ENCODE measurements at regions not wholly inside any gene's neighbourhood (a gene's known extent, or its start where the extent isn't known, plus 50 kb on each side); places are given as distances from the start of the nearest gene placed in this dataset.
"Not testable (repeated sequence)": the region's sequence is repeated elsewhere in the genome, so short reads cannot be mapped to it uniquely, and the experiment has no call there.

DNA sequence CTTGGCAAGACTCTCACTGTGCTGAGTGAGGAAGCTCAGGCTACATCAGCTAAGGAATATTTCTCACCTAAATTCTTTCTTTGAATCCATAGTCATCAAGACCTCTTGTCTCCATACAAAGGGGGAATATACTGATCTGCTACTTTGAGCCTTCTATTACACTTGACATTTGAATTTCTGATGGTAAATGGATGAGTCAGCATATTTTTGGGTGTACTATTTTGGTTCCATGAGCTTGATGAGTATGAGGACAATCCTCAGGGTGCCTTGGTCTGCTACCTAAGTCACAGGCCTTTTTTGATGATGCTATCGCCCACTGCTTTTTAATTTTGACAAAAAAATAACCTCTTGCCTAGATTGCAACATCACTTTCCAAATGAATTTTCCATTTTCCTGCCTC lies 415.7 kb downstream of the PPP1R2C start:
- intact Hi-C loops (cut with DNase I): no loop called here
- H3K27ac ChIP-seq: no peak overlapping the region
- no peaks in the 10 kb centered on the region for H3K4me1 ChIP-seq (replicated peaks)
- no peak for TF ChIP-seq POLR2A (IDR thresholded peaks at IDR 0.05)
- DNase-seq (ENCODE audit: low spot score): no peak
- no peaks in the 10 kb centered on the region for H3K9me3 ChIP-seq
- no peak overlapping the region for H3K4me3 ChIP-seq
- H3K36me3 ChIP-seq: no peaks in the 10 kb centered on the region
- 95% methylated on average over 1 of the region's 1 CpG for WGBS
- no peaks in the 10 kb centered on the region for H3K27me3 ChIP-seq (replicated peaks; ENCODE audit: insufficient read depth)

DNA sequence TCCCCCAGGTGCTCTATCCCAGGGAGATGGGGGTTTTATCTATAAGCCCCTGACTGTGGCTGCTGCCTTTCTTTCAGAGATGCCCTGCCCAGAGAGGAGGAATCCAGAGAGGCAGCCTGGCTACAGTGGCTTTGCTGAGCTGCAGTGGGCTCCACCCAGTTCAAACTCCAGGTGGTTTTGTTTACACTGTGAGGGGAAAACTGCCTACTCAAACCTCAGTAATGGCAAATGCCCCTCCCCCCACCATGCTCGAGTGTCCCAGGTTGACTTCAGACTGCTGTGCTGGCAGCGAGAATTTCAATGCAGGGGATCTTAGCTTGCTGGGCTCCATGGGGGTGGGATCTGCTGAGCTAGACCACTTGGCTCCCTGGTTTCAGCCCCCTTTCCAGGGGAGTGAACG lies 419.6 kb upstream of the CASK start:
- H3K36me3 ChIP-seq; H3K4me1 ChIP-seq (replicated peaks); DNase-seq (ENCODE audit: low spot score); H3K4me3 ChIP-seq; intact Hi-C loops (cut with DNase I); H3K27me3 ChIP-seq (replicated peaks; ENCODE audit: insufficient read depth); H3K27ac ChIP-seq; H3K9me3 ChIP-seq: not testable (repeated sequence)
- 56% methylated on average over 3 of the region's 3 CpGs for WGBS
